ENCODE measurements at regions not wholly inside any gene's neighbourhood (a gene's known extent, or its start where the extent isn't known, plus 50 kb on each side); places are given as distances from the start of the nearest gene placed in this dataset.

DNA sequence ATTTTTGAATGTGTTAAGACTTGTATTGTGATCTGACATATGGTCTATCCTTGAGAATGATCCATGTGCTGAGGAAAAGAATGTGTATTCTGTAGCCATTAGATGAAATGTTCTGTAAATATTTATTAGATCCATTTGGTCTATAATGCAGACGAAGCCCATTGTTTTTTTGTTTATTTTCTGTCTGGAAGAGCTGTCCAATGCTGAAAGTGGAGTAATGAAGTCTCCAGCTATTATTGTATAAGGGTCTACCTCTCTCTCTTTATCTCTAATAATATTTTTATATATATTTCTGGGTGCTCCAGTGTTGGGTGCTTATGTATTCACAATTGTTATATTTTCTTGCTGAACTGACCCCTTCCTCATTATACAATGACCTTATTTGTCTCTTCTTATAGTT is 250.6 kb upstream of the GADL1 start:
- Mint-ChIP-seq H3K4me3 (no peak overlapping the region), H3K36me3 (peaks cover 5% of the 10 kb centered on the region), H3K27me3 (ENCODE audit: low read depth in 2 of 2) (no peaks in the 10 kb centered on the region), H3K9me3 (peaks cover 2 to 6% of the 10 kb centered on the region in 2 donors), H3K4me1 (no peaks in the 10 kb centered on the region), H3K27ac (no peak overlapping the region)
- H3K4me3 ChIP-seq (ENCODE audit: low read length) = no peak overlapping the region
- H3K27ac ChIP-seq (ENCODE audit: low read length) = no peak overlapping the region
- intact Hi-C loops (cut with micrococcal nuclease) = no loop called here
- H3K9me3 ChIP-seq (ENCODE audit: control insufficient read depth, insufficient read depth, low read length) = peaks cover 8% of the 10 kb centered on the region
- WGBS (ENCODE audit: insufficient coverage) = 86% methylated on average over 1 of the region's 1 CpG
- no peaks in the 10 kb centered on the region for H3K4me1 ChIP-seq (ENCODE audit: control insufficient read depth, insufficient read depth, low read length)
- DNase-seq (no peak), ATAC-seq (no peak)
- no peaks in the 10 kb centered on the region for H3K36me3 ChIP-seq (ENCODE audit: control insufficient read depth, insufficient read depth, low read length)
- TF ChIP-seq, protein P1, sequence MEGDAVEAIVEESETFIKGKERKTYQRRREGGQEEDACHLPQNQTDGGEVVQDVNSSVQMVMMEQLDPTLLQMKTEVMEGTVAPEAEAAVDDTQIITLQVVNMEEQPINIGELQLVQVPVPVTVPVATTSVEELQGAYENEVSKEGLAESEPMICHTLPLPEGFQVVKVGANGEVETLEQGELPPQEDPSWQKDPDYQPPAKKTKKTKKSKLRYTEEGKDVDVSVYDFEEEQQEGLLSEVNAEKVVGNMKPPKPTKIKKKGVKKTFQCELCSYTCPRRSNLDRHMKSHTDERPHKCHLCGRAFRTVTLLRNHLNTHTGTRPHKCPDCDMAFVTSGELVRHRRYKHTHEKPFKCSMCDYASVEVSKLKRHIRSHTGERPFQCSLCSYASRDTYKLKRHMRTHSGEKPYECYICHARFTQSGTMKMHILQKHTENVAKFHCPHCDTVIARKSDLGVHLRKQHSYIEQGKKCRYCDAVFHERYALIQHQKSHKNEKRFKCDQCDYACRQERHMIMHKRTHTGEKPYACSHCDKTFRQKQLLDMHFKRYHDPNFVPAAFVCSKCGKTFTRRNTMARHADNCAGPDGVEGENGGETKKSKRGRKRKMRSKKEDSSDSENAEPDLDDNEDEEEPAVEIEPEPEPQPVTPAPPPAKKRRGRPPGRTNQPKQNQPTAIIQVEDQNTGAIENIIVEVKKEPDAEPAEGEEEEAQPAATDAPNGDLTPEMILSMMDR (IDR thresholded peaks at IDR 0.05) = no peak
- H3K27me3 ChIP-seq (ENCODE audit: control insufficient read depth, insufficient read depth, low read length) = no peaks in the 10 kb centered on the region

GRCh38 chr3:31147550-31147949 is 253.1 kb upstream of the GADL1 start:
- intact Hi-C loops (cut with micrococcal nuclease) = no loop called here
- H3K27me3 Mint-ChIP-seq (ENCODE audit: low read depth in 2 of 2) = no peaks in the 10 kb centered on the region
- H3K4me1 Mint-ChIP-seq = no peaks in the 10 kb centered on the region
- peaks cover 4 to 6% of the 10 kb centered on the region in 2 donors for H3K9me3 Mint-ChIP-seq
- Histone ChIP-seq H3K36me3 (ENCODE audit: control insufficient read depth, insufficient read depth, low read length) (no peaks in the 10 kb centered on the region), H3K4me3 (ENCODE audit: low read length) (no peak overlapping the region), H3K27ac (ENCODE audit: low read length) (no peak overlapping the region), H3K27me3 (ENCODE audit: control insufficient read depth, insufficient read depth, low read length) (no peaks in the 10 kb centered on the region), H3K4me1 (ENCODE audit: control insufficient read depth, insufficient read depth, low read length) (no peaks in the 10 kb centered on the region), H3K9me3 (ENCODE audit: control insufficient read depth, insufficient read depth, low read length) (peaks cover 12% of the 10 kb centered on the region)
- no peak overlapping the region for H3K4me3 Mint-ChIP-seq
- TF ChIP-seq, protein P1 (IDR thresholded peaks at IDR 0.05) = no peak
- peaks cover 12% of the 10 kb centered on the region for H3K36me3 Mint-ChIP-seq
- ATAC-seq (no peak), DNase-seq (no peak)
- WGBS (ENCODE audit: insufficient coverage) = 92% methylated on average over 1 of the region's 2 CpGs
- H3K27ac Mint-ChIP-seq = no peak overlapping the region

DNA sequence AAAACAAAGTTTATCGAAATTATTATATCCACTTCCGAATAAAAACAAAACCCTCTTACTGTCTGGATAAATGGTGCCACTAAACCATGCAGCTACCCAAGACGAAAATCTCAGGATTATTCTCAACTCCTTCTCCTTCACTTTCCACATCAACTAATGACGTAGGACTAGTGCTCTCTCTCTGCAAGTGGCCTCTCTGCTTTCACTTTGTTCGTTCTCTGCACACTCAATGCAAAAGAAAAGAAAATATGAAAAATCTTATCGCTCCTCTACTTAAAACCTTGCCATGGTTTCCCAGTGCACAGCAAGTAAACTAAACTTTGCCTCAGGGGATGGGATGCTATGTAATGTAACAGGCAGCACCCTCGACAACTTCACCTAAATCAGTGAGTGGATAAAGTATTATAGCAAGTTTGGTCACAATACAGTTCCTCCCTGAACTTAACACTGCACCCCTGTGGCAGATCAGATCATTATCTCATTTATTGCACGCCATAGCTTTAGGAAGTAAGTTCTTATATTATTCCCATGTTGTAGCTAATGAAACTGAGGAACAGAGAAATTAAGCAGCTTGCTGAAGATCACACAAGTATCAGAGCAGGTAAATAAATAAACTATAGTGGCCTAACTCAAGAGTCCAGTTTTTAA is 262.7 kb upstream of the GADL1 start:
- 66% methylated on average over 7 of the region's 8 CpGs for WGBS (ENCODE audit: insufficient coverage)
- Histone ChIP-seq H3K27me3 (ENCODE audit: control insufficient read depth, insufficient read depth, low read length) (no peaks in the 10 kb centered on the region), H3K4me1 (ENCODE audit: control insufficient read depth, insufficient read depth, low read length) (no peaks in the 10 kb centered on the region), H3K9me3 (ENCODE audit: control insufficient read depth, insufficient read depth, low read length) (no peaks in the 10 kb centered on the region), H3K27ac (ENCODE audit: low read length) (no peak overlapping the region), H3K4me3 (ENCODE audit: low read length) (no peak overlapping the region), H3K36me3 (ENCODE audit: control insufficient read depth, insufficient read depth, low read length) (no peaks in the 10 kb centered on the region)
- DNase-seq = peak in 1 of 2 donors; percentile 8
- Mint-ChIP-seq H3K4me1 (peaks cover 6 to 7% of the 10 kb centered on the region in 2 donors), H3K27me3 (ENCODE audit: low read depth in 2 of 2) (no peaks in the 10 kb centered on the region), H3K4me3 (peak overlapping the region; percentile 59), H3K36me3 (no peaks in the 10 kb centered on the region), H3K27ac (peak overlapping the region in 1 of 2 donors; percentile 25), H3K9me3 (no peaks in the 10 kb centered on the region)
- TF ChIP-seq, protein P1 (IDR thresholded peaks at IDR 0.05) = no peak
- intact Hi-C loops (cut with micrococcal nuclease) = no loop called here
- ATAC-seq = peak in 2 of 3 donors; percentile 30 to 52
